Kasumi-1 (cell line): ENCODE measurements at regions not wholly inside any gene's neighbourhood (a gene's known extent, or its start where the extent isn't known, plus 50 kb on each side); places are given as distances from the start of the nearest gene placed in this dataset.
"Not testable (repeated sequence)": the region's sequence is repeated elsewhere in the genome, so short reads cannot be mapped to it uniquely, and the experiment has no call there.

ENCODE experiments used
- DNase-seq, 2 experiments: peaks; one replicate each; lab custom pipeline; 2025; lab: John Stamatoyannopoulos, UW

DNA sequence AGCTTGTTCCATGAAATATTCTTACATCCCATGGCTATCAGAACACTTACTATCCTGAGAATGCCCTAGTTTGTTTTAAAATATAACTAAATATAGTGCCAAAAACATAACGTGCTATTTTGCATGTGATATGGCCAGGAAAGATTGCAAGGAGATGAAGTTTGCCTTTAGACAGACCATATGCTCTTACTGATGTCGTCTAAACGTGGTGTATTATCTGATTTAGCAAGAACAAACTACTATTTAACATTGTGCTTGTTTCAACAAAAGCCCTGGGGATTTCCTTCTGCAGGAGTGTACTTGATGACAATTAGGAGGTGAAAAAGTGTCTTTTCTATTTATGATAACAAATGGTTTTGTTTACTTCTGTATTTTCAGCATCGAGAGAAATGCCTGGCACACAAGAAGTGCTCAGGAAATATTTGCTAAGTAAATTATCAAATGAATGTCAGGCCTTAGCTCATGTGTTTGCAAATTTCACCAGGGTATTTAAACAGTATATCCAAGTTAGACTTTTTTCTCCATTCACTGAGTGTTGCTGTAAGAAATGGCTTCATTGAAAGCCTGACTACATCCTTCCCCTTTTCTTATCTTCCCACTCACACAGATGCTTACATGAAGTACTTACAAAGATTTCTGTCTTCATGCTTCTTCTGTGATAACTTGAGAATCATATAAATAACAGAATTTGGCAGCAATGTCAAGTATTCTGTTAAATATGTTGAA, 1033.6 kb downstream of the CDH8 start:
- peak; percentile 5 to 43 for DNase-seq

DNA sequence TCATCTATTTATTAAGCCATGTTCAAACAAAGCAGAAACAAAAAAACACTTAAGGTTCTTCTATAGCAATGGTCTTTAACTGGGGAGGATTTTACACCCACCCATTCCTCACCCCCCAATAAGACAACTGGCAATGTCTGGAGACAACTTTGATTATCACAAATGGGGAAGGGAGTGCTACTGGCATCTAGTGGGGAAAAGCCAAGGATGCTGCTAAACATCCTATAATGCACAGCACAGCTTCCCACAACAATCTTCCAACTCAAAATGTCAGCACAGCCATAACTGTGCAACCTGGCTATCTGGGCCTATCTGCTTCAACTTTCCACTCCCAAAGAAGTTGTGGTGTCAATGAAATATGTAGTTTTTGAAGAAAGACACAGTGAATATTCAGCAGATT, 1044.4 kb downstream of the CDH8 start:
- no peak for DNase-seq

DNA sequence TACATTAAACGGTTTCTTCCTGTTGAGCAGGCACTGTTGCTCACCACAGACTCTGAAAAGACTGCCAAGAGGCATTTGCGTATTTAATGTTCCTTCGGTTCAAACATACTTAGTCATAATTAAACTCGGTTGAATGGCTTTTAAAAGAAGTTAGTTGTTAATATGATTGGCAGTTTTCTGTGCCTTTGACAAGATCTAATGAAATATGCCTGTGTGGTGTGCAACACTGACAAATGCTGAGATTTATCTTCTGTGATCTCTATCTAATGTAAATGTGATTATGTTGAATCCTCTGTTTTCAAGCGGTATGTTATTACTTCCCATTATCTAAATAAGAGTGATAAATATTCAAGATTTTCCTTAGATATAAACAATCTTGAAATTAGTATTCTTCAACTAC, 1046.6 kb downstream of the CDH8 start:
- no peak for DNase-seq

DNA sequence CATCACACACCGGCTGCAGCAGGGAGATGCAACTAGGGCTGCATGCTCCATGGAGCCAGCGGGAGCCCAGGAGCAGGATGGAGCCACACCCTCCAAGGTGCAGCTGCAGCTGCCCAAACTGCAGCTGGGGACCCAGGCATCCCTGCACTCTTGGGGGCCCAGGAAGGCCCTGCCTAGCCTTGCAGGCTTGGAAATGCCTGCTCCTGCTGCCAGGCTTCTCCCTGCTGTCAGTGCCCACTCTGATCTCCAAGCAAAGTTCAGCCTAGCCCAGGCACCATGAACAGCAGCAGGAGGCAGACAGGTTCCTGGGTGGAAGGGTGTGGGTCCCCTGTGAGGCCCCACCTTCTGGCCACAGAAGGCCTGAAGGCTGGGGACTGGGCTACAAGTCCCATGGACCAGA, 1057.1 kb downstream of the CDH8 start:
- no peak for DNase-seq

DNA sequence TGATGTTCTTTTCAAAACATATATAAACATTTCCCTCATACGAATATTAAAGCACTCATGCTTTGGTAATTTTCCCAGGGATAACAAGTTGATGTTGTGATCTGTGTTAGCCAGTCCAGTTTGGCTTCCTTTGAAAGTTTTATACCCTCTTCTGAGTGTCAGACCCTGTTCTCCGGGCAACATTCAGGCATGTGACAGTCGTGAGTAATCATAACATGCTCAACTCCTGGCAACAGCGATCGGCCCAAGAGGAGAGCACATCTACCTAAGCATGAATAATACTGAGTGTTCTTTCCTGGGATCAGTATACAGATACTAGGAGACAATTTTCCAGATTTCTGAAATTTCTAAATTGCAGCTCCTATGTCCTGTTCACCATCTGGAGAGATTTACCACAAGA, 1086.4 kb downstream of the CDH8 start:
- no peak for DNase-seq

DNA sequence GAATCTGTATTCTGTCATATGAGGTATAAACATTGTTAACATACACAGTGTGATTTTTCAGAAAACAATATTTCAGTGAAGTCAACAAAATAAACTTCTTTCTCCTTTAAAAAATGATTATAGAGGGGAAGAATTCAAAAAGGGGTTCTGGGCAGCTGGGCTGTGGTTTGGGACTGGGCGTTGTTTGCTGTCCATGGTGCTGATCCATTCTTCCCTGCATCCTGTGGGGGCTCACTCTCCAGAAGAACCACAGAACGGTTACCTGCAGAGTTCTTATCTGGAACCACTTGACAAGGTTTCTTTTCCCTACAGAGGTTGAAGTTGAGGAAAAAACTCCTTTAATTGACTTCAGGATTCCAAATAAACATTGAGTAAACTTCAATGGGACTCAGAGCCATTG, 1091.0 kb downstream of the CDH8 start:
- peak; percentile 8 to 41 for DNase-seq

DNA sequence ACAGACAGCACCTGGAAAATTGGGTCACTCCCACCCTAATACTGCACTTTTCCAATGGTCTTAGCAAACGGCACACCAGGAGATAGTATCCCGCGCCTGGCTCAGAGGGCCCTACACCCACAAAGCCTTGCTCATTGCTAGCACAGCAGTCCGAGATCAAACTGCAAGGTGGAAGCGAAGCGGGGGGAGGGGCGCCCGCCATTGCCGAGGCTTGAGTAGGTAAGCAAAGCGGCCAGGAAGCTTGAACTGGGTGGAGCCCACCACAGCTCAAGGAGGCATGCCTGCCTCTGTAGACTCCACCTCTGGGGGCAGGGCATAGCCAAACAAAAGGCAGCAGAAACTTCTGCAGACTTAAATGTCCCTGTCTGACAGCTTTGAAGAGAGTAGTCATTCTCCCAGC, 1100.0 kb downstream of the CDH8 start:
- not testable (repeated sequence) for DNase-seq

DNA sequence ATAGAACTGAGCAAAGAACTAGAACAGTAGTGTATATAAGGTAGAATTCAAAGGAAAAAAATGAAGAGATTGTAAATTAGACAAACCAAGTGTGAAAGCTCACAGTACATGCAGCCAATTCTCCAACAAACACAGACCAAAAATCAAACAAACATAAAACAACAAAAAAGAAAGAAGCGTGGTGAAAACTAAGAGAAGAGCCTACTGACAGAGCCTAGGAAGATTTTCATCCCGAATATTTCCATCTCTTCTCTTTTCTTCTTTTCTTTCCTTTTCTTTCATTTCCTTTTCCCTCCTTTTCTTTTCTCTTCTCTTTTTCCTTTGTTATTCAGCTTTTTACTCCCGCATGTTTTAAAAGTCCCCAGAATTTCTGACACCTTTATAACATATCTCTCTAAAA, 1103.6 kb downstream of the CDH8 start:
- DNase-seq, result no peak

DNA sequence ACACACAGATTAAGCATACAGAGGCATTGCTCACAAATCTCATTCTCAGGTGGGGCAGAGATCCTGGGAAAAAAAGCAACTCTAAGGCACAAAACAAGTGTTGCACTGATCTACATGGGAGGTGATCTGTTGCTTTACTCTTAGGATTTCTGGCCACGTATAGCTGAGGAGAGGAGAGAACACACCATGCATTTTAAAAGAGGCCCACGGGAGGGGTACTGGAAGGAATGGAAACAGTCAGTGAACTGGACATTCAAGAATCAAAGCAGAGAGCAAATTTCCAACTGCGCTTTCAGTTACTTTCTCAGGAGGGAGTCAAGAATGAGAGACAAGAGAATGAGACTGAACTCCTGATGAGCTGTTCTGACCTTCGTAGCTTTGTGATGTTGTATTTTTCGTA, 1105.9 kb downstream of the CDH8 start:
- DNase-seq, result no peak

DNA sequence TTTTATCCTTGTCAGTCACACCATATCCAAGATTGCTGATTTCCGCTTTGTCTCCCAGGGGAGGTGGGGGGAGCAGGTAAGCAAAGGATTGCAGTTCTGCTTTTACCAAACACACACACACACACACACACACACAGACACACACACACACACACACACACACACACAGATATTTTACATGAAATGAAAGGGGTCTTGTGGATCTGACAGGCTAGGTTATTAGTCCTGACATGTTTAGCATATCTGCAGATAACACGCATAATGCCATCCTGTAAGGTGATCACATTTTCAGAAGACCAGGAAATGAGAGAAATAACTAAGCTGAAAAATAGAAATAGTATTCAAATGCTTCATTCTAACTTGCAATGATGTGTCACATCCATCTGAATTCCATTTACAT, 1113.3 kb downstream of the CDH8 start:
- DNase-seq, result no peak

DNA sequence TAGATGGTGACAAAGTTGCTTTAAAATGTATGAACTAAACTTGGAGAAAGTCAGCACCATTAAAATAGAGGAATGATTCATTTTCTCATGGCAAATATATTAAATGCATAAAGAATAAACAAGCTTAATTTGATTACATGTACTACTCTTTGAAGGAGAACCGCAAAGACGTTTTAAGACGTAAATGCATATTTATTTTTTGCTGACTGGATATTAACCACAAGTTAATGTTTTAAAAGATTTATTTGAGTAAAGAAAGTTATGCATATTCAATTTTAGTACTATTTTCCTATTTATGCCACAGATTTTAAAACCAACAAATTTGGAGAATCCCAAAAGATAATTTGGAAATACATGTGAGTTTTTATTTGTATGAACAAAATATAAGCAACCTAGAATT, 1121.9 kb downstream of the CDH8 start:
- DNase-seq, result no peak

DNA sequence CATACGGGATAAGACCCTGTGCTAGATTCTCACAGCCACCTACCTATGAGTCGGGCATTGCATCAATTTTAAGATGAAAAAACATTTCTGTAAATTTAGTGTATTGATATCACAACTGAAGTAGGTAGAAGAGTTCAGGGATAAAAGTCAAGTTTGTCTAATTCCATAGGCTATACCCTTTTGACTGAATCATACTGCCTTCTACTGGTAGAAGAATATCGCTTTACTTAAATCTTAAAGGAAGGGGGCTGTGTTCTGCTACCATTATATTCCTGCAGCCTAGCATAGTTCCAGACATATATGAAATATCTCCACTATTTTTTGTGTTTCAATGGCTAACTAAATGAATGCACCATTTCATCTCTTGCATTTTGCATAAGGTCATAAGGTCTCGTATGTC, 1128.6 kb downstream of the CDH8 start:
- peak; percentile 33 to 51 for DNase-seq

DNA sequence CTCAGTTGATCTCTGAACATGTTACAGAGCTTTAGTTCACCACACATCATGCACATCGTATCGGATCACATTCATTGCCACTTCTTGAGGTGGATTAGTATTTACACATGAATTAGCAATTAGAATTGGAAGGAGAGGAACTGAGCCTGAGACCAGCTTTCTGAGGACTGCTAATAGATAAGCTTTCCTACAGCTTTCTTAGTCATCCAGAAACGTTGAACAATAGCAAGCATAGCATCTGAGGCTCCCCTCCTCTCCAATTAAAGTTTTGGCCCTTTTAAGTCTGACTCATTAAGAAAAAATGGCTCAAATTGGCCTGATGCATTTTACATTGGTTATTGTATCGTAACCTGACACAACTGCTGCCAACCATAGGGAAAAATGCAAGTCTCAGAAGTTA, 1130.4 kb downstream of the CDH8 start:
- no peak for DNase-seq

DNA sequence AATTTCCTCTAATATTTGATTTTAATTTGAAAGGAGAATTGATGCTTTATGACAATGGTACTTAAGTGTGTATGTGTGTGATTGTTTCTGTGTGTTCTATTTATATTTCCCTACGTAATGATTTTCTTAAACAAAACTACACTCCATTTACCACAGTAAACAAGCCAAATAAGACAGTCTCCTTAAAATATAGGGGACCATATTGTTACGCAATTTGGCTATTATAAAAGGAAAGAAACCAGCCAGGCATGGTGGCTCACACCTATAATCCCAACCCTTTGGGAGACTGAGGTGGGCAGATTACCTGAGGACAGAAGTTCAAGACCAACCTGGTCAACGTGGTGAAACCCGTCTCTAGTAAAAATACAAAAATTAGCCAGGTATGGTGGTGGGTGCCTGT, 1134.1 kb downstream of the CDH8 start:
- DNase-seq, result no peak

DNA sequence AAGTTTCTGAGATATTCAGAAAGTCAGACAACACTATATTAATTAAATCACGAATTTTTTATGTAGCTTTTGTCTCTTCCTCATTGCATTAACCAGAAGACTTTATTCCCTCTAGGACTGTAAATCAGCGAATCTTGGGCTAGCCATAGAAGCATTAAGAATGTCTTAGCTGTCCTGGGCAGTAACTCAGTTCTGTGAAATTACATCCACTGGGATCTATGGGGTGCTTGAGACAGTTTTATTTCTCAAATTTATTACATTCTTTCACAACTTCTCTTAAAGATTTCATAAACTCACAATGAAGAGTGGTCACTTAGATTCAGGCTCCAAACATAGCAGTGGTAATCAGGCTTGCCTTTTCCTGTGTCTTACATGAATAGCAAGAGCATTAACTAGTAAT, 1153.4 kb downstream of the CDH8 start:
- DNase-seq, result no peak

DNA sequence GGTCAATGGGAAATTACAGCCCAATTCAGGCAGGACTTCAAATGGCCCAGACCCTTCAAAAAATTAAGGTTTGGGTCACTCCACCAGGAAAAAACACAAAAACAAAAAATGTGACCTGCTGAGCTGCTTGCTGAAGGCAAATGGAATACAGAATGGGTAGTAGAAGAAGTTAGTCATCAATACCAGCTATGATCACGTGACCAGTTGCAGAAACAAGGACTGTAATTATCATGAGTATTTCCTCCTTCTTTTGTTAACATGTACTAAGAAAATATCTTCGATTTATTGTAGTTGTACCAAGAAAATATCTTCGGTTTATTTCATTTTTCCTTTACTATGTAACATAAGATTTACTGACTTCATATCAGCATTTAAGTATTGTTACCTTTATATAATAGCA, 1183.6 kb downstream of the CDH8 start:
- DNase-seq, result no peak

DNA sequence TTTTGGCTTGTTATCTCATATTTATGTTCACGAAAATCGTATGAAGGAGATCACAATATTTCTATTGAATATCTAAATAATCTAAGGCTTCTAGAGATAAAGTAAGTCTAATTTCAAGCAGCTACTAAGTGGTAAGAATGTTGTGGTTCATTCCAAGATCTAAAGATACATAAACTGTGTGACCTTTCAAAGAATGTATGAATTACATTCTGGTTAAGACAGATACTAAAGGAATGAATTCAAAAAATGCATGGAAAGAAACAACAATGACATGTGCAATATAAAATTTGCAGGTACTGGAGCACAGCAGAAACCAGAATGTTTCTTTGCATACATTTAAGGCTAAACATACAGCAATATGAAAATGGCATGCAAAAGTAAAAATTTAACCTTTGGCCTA, 1214.6 kb downstream of the CDH8 start:
- DNase-seq, result no peak

DNA sequence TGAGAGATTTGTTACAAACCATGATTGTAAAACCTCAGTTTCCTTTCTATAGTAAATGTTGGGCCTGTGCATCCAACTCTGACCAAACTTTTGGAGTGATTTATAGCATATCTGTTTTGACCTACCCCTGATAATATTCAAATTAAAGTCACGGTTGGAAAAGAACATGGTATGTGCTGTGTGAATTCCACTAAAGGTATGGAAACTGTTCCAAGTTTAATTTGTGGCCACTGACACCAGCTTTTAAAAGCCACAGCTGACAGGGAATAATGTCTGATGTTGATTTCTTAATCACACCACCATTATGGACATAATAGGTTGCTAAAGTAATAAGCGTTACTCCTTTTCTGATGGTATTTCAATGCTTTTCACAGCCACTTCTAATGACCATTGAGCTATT, 1215.9 kb downstream of the CDH8 start:
- no peak for DNase-seq

DNA sequence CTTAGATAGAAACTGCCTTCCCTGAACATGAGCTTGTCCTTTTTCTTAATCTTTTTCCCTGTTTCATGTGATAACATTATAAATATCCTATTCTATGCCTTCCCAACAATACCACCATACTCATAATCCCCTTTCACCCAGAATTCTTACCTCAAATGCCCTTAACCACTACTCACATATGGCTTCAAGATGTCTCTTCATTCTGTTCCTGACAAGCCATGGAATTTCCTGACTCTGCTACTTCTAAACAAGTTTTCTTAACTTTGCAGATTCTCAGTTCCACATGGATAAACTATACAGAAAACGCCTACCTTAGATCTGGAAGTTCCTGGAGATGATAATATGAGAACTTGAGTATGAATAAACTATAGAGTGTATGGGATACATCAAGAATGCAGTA, 1217.8 kb downstream of the CDH8 start:
- no peak for DNase-seq

DNA sequence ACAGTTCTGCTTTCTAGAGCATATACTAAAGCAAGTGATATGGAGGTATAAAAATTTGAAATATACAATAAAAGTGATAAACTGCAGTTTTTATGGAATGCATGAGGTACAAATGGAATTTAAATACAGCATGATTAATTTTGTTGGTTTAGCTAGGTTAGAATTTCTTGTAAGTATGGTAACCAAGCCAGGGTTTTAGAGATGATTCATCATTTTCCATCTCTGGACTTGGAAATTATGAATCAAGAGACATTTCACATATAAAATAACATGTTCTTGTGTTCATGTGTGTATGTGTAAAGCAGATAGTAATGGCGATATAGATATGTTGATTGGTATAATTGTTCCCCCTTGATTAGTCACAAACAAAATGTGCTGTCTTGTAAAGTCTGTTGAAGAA, 1219.8 kb downstream of the CDH8 start:
- DNase-seq, result no peak

DNA sequence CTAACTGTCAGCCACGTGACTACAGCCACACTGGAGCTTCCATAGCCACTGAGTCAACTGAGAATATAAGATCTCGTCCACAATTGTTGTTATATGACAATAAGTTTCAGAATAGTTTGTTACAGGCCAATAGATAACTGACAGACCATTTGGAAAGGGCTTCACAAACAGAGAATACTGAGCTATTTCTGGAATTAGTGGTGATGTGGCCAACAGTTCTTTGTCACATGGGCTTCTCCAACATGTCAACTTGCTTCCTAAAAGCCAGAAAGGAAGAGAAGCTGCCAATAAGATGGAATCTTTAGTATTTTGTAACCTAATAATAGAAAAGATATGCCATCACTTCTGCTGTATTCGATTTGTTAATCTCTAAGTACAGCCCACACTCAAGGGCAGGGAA, 1220.4 kb downstream of the CDH8 start:
- no peak for DNase-seq

DNA sequence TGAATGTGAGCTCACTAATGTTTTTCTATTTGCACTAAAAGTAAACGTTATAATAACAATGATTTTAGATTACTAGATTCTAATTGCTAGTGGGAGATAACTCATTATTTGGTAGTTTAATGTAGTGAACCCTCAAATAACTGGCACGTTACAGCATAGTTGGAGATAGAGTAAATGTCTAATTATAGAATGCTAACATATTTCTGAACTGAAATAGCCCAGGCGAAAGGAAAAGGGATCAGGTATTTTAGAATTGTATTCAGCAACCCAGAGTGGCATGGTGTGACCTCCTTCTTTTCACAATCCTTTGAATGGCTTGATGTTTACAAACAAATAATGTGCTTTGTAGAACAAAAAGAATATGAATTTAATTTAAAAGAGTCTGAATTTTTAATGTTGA, 1221.2 kb downstream of the CDH8 start:
- DNase-seq, result no peak

DNA sequence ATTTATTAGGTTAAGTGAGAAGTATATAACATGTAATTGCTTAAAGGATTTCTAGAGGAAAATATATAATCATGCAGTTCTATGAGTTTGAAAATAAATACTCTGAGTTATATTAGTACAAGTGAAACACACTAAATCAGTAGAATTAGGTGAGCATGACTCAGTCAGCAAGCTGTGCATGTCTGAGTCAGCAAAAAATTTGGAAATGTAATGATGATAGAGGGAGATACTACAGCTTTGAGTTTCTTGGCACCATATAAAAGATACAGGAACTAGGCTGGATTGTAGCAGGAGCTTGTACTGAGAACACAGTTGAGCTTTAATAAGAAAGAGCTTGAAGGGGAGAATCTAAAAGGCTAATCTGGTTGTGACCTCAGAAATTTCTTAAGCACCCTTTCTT, 1224.6 kb downstream of the CDH8 start:
- DNase-seq, result no peak

DNA sequence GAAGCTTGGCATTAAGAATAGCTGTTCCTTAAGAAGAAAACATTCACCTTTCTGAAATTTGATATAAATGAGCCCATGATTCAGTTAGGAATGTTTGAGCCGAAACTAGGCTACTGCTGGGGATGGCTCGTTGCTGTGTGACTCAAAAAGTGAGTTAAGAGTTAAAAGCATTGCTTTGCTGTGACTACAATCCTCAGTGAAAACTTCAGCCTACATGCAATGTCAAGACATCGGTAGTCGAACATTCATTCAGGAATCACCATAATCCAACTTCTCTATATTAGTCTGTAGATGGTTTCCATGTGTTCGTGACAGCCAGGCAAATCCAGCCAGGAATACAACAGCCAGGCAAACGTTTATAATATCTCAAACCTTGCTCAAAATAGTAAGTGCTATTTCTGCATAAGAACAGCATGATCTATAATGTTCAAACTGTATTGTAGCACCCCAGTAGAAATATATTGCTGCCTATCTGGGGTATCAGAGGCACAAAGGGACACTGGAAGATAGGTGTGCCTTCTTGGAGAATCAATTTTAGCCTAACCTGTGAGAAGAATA, 1225.1 kb downstream of the CDH8 start:
- no peak for DNase-seq
